ENCODE measurements at regions not wholly inside any gene's neighbourhood (a gene's known extent, or its start where the extent isn't known, plus 50 kb on each side); places are given as distances from the start of the nearest gene placed in this dataset.

DNA sequence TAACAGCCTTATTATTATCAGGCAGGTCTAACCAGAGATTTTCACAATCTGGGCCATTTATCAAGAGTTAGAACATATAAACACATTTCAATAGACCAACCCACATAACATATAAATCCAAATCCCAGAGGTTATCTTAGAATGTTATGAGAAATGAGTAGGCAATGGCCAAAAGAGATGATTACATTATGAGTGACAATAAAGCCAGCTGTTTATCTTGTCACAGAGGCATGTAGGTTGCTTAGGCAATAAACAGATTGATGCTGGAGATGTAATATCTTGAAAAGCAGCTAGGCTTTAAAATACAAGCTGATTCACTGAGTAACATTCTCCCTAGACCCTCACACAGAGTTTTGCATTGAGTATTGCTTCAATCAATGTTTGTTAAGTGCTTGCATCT, 148.5 kb upstream of the SESN3 start:
- TF ChIP-seq CTCF (conservative IDR thresholded peaks at IDR 0.05; ENCODE audit: low read depth, low read length) (no peak), EZH2 (IDR thresholded peaks at IDR 0.05; ENCODE audit: low read length, unreplicated experiment) (no peak)
